Stomach (tissue), 8 donors: ENCODE measurements at regions not wholly inside any gene's neighbourhood (a gene's known extent, or its start where the extent isn't known, plus 50 kb on each side); places are given as distances from the start of the nearest gene placed in this dataset.

Source experiments
- DNase-seq, 2 donors: peaks; one replicate each; pipeline versions ENCODE4 v3.0.0 to v3.0.0-alpha.2; 2013 to 2019
- H3K27ac ChIP-seq, 5 donors: fragments of 200-600 bp in 4 of 5; sonication (generic) in 4 of 5; one replicate each; pipeline ENCODE4 v1.5.1; 2013 to 2019; ENCODE audit warnings: mild to moderate bottlenecking in 1 of 5, moderate library complexity in 1 of 5
- H3K27me3 ChIP-seq, 3 donors: fragments of 200-600 bp; sonication (generic); one replicate each; pipeline ENCODE4 v1.5.1; 2017 to 2019; ENCODE audit warnings: mixed run types in 1 of 3
- H3K36me3 ChIP-seq, 4 donors: fragments of 200-600 bp; sonication (generic); 1 replicate in 3 of 4; 2 replicates in 1 of 4; pipeline ENCODE4 v1.5.1; 2016 to 2019
- H3K4me1 ChIP-seq, 4 donors: fragments of 200-600 bp; sonication (generic); one replicate each; pipeline ENCODE4 v1.5.1; 2016 to 2019
- H3K4me3 ChIP-seq, 4 donors: fragments of 200-600 bp; sonication (generic) in 3 of 4; one replicate each; pipeline ENCODE4 v1.5.1; 2016 to 2019; ENCODE audit warnings: mild to moderate bottlenecking in 1 of 4
- H3K9me3 ChIP-seq, 4 donors: fragments of 200-600 bp; sonication (generic); one replicate each; pipeline ENCODE4 v1.5.1; 2016 to 2019
- CTCF ChIP-seq, 7 experiments: fragments of 450-650 bp in 4 of 7; fragments of 200-600 bp in 3 of 7; sonication (generic) in 3 of 7; IDR thresholded peaks; one replicate each; pipeline ENCODE4 v1.5.1; 2016 to 2019; ENCODE audit warnings: antibody characterized with exemption in 7 of 7, control low read depth in 2 of 7, mild to moderate bottlenecking in 1 of 7
- EP300 ChIP-seq: sonication (generic); formaldehyde crosslinking; IDR thresholded peaks from one replicate; pipeline ENCODE4 v1.6.1; 2017; ENCODE audit warnings: antibody characterized with exemption
- POLR2A ChIP-seq, 4 donors: fragments of 450-650 bp; IDR thresholded peaks; one replicate each; pipeline ENCODE4 v1.6.1; 2016; ENCODE audit warnings: antibody characterized with exemption in 4 of 4, control low read depth in 2 of 4, mild to moderate bottlenecking in 1 of 4, moderate library complexity in 1 of 4
- POLR2AphosphoS5 ChIP-seq, 3 donors: sonication (generic); formaldehyde crosslinking; IDR thresholded peaks; one replicate each; pipeline ENCODE4 v1.6.1; 2016; ENCODE audit warnings: antibody characterized with exemption in 3 of 3
- WGBS, 5 donors: extraction: QIAGEN DNeasy Blood & Tissue Kit in 3 of 5; methylation state at CpG; one replicate each; pipeline versions ENCODE4 v1.1.5 to v1.1.7; 2013 to 2018; 5-methylcytosine and 5-hydroxymethylcytosine counted together
- intact Hi-C: fragments of 100-400 bp; cut with DNase I; formaldehyde crosslinking; loops from one replicate; pipeline ENCODE4 v1.15.1; 2023; ENCODE audit warnings: low total_unique reads
- donor health status: healthy with polysubstance abuse.
- donor health status: Bipolar disorder and iron deficiency.
- donor health status: healthy.

GRCh38 chr6:90712114-90712513 lies 125.2 kb upstream of the MAP3K7 start:
- H3K27ac ChIP-seq, result no peak overlapping the region

GRCh38 chr6:90709431-90709996 lies 122.6 kb upstream of the MAP3K7 start:
- DNase-seq, result no peak
- TF ChIP-seq POLR2AphosphoS5 (IDR thresholded peaks at IDR 0.05), result no peak
- no peak for TF ChIP-seq CTCF (IDR thresholded peaks at IDR 0.05)
- no peak for TF ChIP-seq EP300
- TF ChIP-seq POLR2A (IDR thresholded peaks at IDR 0.05), result no peak
- intact Hi-C loops, result no loop called here
- H3K4me1 ChIP-seq, result peaks cover 0 to 13% (median 0%) of the 10 kb centered on the region in 4 donors
- no peaks in the 10 kb centered on the region for H3K27me3 ChIP-seq
- H3K4me3 ChIP-seq, result no peak overlapping the region
- H3K27ac ChIP-seq, result no peak overlapping the region
- H3K36me3 ChIP-seq, result no peaks in the 10 kb centered on the region
- no peaks in the 10 kb centered on the region for H3K9me3 ChIP-seq
- 59 to 81% (median 69%) methylated on average over 3 of the region's 3 CpGs for WGBS, 5 donors

More at GRCh38 chr6:90712114-90712513, 125.2 kb upstream of the MAP3K7 start:
- peak in 1 of 2 donors; percentile 56 for DNase-seq
- Histone ChIP-seq H3K4me1 (peaks cover 0 to 13% (median 0%) of the 10 kb centered on the region in 4 donors), H3K9me3 (no peaks in the 10 kb centered on the region), H3K36me3 (no peaks in the 10 kb centered on the region), H3K27me3 (no peaks in the 10 kb centered on the region), H3K4me3 (no peak overlapping the region)
- intact Hi-C loops, result no loop called here
- no peak for TF ChIP-seq POLR2AphosphoS5 (IDR thresholded peaks at IDR 0.05)
- no peak for TF ChIP-seq POLR2A (IDR thresholded peaks at IDR 0.05)
- no peak for TF ChIP-seq CTCF (IDR thresholded peaks at IDR 0.05)
- TF ChIP-seq EP300, result no peak
- WGBS, 5 donors, result 60 to 80% (median 66%) methylated on average over 8 of the region's 8 CpGs

GRCh38 chr6:90708206-90708737 lies 121.4 kb upstream of the MAP3K7 start:
- peaks cover 0 to 13% (median 0%) of the 10 kb centered on the region in 4 donors for H3K4me1 ChIP-seq
- intact Hi-C loops, result no loop called here
- TF ChIP-seq POLR2AphosphoS5 (IDR thresholded peaks at IDR 0.05) (no peak), POLR2A (IDR thresholded peaks at IDR 0.05) (no peak), EP300 (no peak), CTCF (IDR thresholded peaks at IDR 0.05) (no peak)
- no peaks in the 10 kb centered on the region for H3K9me3 ChIP-seq
- no peak for DNase-seq
- 42 to 55% (median 50%) methylated on average over 5 of the region's 5 CpGs for WGBS, 5 donors
- no peak overlapping the region for H3K4me3 ChIP-seq
- H3K27me3 ChIP-seq, result no peaks in the 10 kb centered on the region
- H3K36me3 ChIP-seq, result no peaks in the 10 kb centered on the region
- no peak overlapping the region for H3K27ac ChIP-seq

- Histone ChIP-seq H3K27me3 (no peaks in the 10 kb centered on the region), H3K9me3 (no peaks in the 10 kb centered on the region), H3K27ac (no peak overlapping the region), H3K4me1 (peaks cover 0 to 13% (median 0%) of the 10 kb centered on the region in 4 donors), H3K4me3 (no peak overlapping the region), H3K36me3 (no peaks in the 10 kb centered on the region)
- intact Hi-C loops, result no loop called here
- WGBS, 5 donors, result 48 to 70% (median 57%) methylated on average over 2 of the region's 2 CpGs
- TF ChIP-seq POLR2A (IDR thresholded peaks at IDR 0.05), result no peak
- no peak for TF ChIP-seq EP300
- no peak for TF ChIP-seq POLR2AphosphoS5 (IDR thresholded peaks at IDR 0.05)
- TF ChIP-seq CTCF (IDR thresholded peaks at IDR 0.05), result no peak
- no peak for DNase-seq
Observed at GRCh38 chr6:90707246-90707645, 120.4 kb upstream of the MAP3K7 start.
